Mononuclear cell (primary cell): ENCODE measurements at regions not wholly inside any gene's neighbourhood (a gene's known extent, or its start where the extent isn't known, plus 50 kb on each side); places are given as distances from the start of the nearest gene placed in this dataset.
"Not testable (repeated sequence)": the region's sequence is repeated elsewhere in the genome, so short reads cannot be mapped to it uniquely, and the experiment has no call there.

Experiments used
- H3K27me3 ChIP-seq: 2 replicates; pipeline ENCODE4 v1.6.0; 2011; ENCODE audit warnings: low read length, control low read depth; ENCODE audit not compliant: insufficient read depth
- H3K4me1 ChIP-seq: 2 replicates; pipeline ENCODE4 v1.5.1; 2011; ENCODE audit warnings: mild to moderate bottlenecking, low read length, control low read depth; ENCODE audit not compliant: insufficient read depth
- H3K4me3 ChIP-seq: 2 replicates; pipeline ENCODE4 v1.5.1; 2011; ENCODE audit warnings: mild to moderate bottlenecking, low read length, moderate library complexity
- H3K9me3 ChIP-seq: 2 replicates; pipeline ENCODE4 v1.5.1; 2011; ENCODE audit warnings: low read depth, mild to moderate bottlenecking, control low read depth, low read length

- Histone ChIP-seq H3K27me3 (no peaks in the 10 kb centered on the region), H3K4me1 (no peaks in the 10 kb centered on the region), H3K9me3 (no peaks in the 10 kb centered on the region), H3K4me3 (no peak overlapping the region)
Measured at GRCh38 chr2:194062401-194062800, 1594.6 kb upstream of the SLC39A10 start.

GRCh38 chr2:194060269-194060668 is 1596.8 kb upstream of the SLC39A10 start:
- no peaks in the 10 kb centered on the region for H3K9me3 ChIP-seq
- no peaks in the 10 kb centered on the region for H3K27me3 ChIP-seq
- no peak overlapping the region for H3K4me3 ChIP-seq
- no peaks in the 10 kb centered on the region for H3K4me1 ChIP-seq

- Histone ChIP-seq H3K9me3 (peaks cover 4% of the 10 kb centered on the region), H3K4me1 (no peaks in the 10 kb centered on the region), H3K27me3 (no peaks in the 10 kb centered on the region), H3K4me3 (no peak overlapping the region)
Measured at GRCh38 chr2:194054313-194054712, 1602.7 kb upstream of the SLC39A10 start.

- peaks cover 13% of the 10 kb centered on the region for H3K9me3 ChIP-seq
- H3K27me3 ChIP-seq: no peaks in the 10 kb centered on the region
- H3K4me3 ChIP-seq: no peak overlapping the region
- H3K4me1 ChIP-seq: no peaks in the 10 kb centered on the region
Measured at GRCh38 chr2:194044321-194044720, 1612.7 kb upstream of the SLC39A10 start.

- not testable (repeated sequence) for H3K9me3 ChIP-seq, H3K4me3 ChIP-seq
Measured at GRCh38 chr2:194021130-194021529, 1635.9 kb upstream of the SLC39A10 start.

GRCh38 chr2:194020155-194020554 is 1636.9 kb upstream of the SLC39A10 start:
- Histone ChIP-seq H3K4me1 (no peaks in the 10 kb centered on the region), H3K4me3 (no peak overlapping the region), H3K9me3 (no peaks in the 10 kb centered on the region), H3K27me3 (no peaks in the 10 kb centered on the region)

More at GRCh38 chr2:194021130-194021529, 1635.9 kb upstream of the SLC39A10 start:
- H3K4me1 ChIP-seq, H3K27me3 ChIP-seq: not testable (repeated sequence)

- Histone ChIP-seq H3K4me3 (no peak overlapping the region), H3K4me1 (no peaks in the 10 kb centered on the region), H3K9me3 (no peaks in the 10 kb centered on the region), H3K27me3 (no peaks in the 10 kb centered on the region)
Measured at GRCh38 chr2:194015751-194016150, 1641.3 kb upstream of the SLC39A10 start.

- H3K4me3 ChIP-seq: no peak overlapping the region
Measured at GRCh38 chr2:194014639-194015038, 1642.4 kb upstream of the SLC39A10 start.

GRCh38 chr2:194004590-194005206 is 1652.3 kb upstream of the SLC39A10 start:
- no peak overlapping the region for H3K4me3 ChIP-seq
- H3K27me3 ChIP-seq: no peaks in the 10 kb centered on the region
- H3K9me3 ChIP-seq: no peaks in the 10 kb centered on the region
- no peaks in the 10 kb centered on the region for H3K4me1 ChIP-seq

More at GRCh38 chr2:194014639-194015038, 1642.4 kb upstream of the SLC39A10 start:
- Histone ChIP-seq H3K27me3 (no peaks in the 10 kb centered on the region), H3K9me3 (no peaks in the 10 kb centered on the region), H3K4me1 (no peaks in the 10 kb centered on the region)

GRCh38 chr2:194003911-194004310 is 1653.1 kb upstream of the SLC39A10 start:
- Histone ChIP-seq H3K4me1 (no peaks in the 10 kb centered on the region), H3K4me3 (no peak overlapping the region), H3K27me3 (no peaks in the 10 kb centered on the region), H3K9me3 (no peaks in the 10 kb centered on the region)

- no peaks in the 10 kb centered on the region for H3K4me1 ChIP-seq
- no peak overlapping the region for H3K4me3 ChIP-seq
- no peaks in the 10 kb centered on the region for H3K9me3 ChIP-seq
- H3K27me3 ChIP-seq: no peaks in the 10 kb centered on the region
Measured at GRCh38 chr2:194002699-194003368, 1654.2 kb upstream of the SLC39A10 start.

- Histone ChIP-seq H3K27me3 (no peaks in the 10 kb centered on the region), H3K4me1 (no peaks in the 10 kb centered on the region), H3K9me3 (no peaks in the 10 kb centered on the region), H3K4me3 (no peak overlapping the region)
Measured at GRCh38 chr2:193990868-193991267, 1666.2 kb upstream of the SLC39A10 start.

GRCh38 chr2:193989645-193990044 is 1667.4 kb upstream of the SLC39A10 start:
- H3K9me3 ChIP-seq: no peaks in the 10 kb centered on the region
- H3K27me3 ChIP-seq: no peaks in the 10 kb centered on the region

GRCh38 chr2:193988784-193989183 is 1668.2 kb upstream of the SLC39A10 start:
- Histone ChIP-seq H3K4me1 (no peaks in the 10 kb centered on the region), H3K9me3 (no peaks in the 10 kb centered on the region), H3K4me3 (no peak overlapping the region), H3K27me3 (no peaks in the 10 kb centered on the region)

More at GRCh38 chr2:193989645-193990044, 1667.4 kb upstream of the SLC39A10 start:
- H3K4me1 ChIP-seq: no peaks in the 10 kb centered on the region
- no peak overlapping the region for H3K4me3 ChIP-seq

GRCh38 chr2:193985272-193985671 is 1671.8 kb upstream of the SLC39A10 start:
- H3K4me3 ChIP-seq: no peak overlapping the region
- H3K4me1 ChIP-seq: no peaks in the 10 kb centered on the region
- no peaks in the 10 kb centered on the region for H3K9me3 ChIP-seq
- H3K27me3 ChIP-seq: no peaks in the 10 kb centered on the region

GRCh38 chr2:193980599-193980998 is 1676.4 kb upstream of the SLC39A10 start:
- Histone ChIP-seq H3K4me1 (no peaks in the 10 kb centered on the region), H3K27me3 (no peaks in the 10 kb centered on the region), H3K4me3 (no peak overlapping the region), H3K9me3 (no peaks in the 10 kb centered on the region)
